Peyer's patch (tissue), 4 donors: ENCODE measurements at regions not wholly inside any gene's neighbourhood (a gene's known extent, or its start where the extent isn't known, plus 50 kb on each side); places are given as distances from the start of the nearest gene placed in this dataset.

ENCODE experiments used
- CTCF ChIP-seq, 6 experiments: fragments of 450-650 bp in 4 of 6; fragments of 200-600 bp in 2 of 6; sonication (generic) in 1 of 6; IDR thresholded peaks; one replicate each; pipeline ENCODE4 v1.5.1; 2017 to 2019; ENCODE audit warnings: antibody characterized with exemption in 6 of 6, mild to moderate bottlenecking in 3 of 6, moderate library complexity in 1 of 6
- POLR2A ChIP-seq, 2 donors: fragments of 450-650 bp; IDR thresholded peaks; one replicate each; pipeline ENCODE4 v1.5.1; 2017; ENCODE audit warnings: antibody characterized with exemption in 2 of 2, mild to moderate bottlenecking in 2 of 2, moderate library complexity in 2 of 2

- no peak for TF ChIP-seq CTCF (IDR thresholded peaks at IDR 0.05)
- TF ChIP-seq POLR2A (IDR thresholded peaks at IDR 0.05) = no peak
These were observed 140.9 kb downstream of the PSAT1 start for GRCh38 chr9:78437806-78438205.
